H1 (cell line): ENCODE measurements at regions not wholly inside any gene's neighbourhood (a gene's known extent, or its start where the extent isn't known, plus 50 kb on each side); places are given as distances from the start of the nearest gene placed in this dataset.

Source experiments
- CTCF ChIA-PET: fragments of 300-600 bp; sonication (Branson Sonifier 250); formaldehyde crosslinking; loops from one replicate; lab custom pipeline; 2021; ENCODE audit not compliant: partially characterized antibody; lab: Charles Lee
- POLR2A ChIA-PET: fragments of 300-600 bp; sonication (Branson Sonifier 250); formaldehyde crosslinking; loops from one replicate; lab custom pipeline; 2021; ENCODE audit warnings: inconsistent platforms; ENCODE audit not compliant: partially characterized antibody; lab: Charles Lee
- DNase-seq, 2 experiments: peaks; one replicate each; pipeline versions ENCODE4 v3.0.0 to v3.0.0-alpha.2; 2010 to 2022; ENCODE audit warnings: low spot score in 2 of 2, low read depth in 1 of 2, mixed read lengths in 1 of 2
- FAIRE-seq: peaks from 2 replicates; lab custom pipeline; 2011; peaks lifted over from hg19 to GRCh38; lab: Jason Lieb, UNC
- H2AFZ ChIP-seq: 2 replicates; pipeline ENCODE4 v1.8.1; 2012; ENCODE audit warnings: low read length, inconsistent platforms
- H2AK5ac ChIP-seq: 2 replicates; pipeline ENCODE4 v1.6.1; 2013; ENCODE audit warnings: low read depth, low read length
- H2BK120ac ChIP-seq: replicated peaks from 2 replicates; pipeline ENCODE3; 2013; ENCODE audit warnings: low read depth, low read length, inconsistent platforms
- H2BK12ac ChIP-seq: 2 replicates; pipeline ENCODE4 v1.6.1; 2013; ENCODE audit warnings: low read depth, low read length
- H2BK15ac ChIP-seq: 2 replicates; pipeline ENCODE4 v1.6.1; 2013; ENCODE audit warnings: low read length
- H2BK20ac ChIP-seq: 2 replicates; pipeline ENCODE4 v1.6.1; 2013; ENCODE audit warnings: low read length
- H2BK5ac ChIP-seq: 2 replicates; pipeline ENCODE4 v1.6.1; 2013; ENCODE audit warnings: low read depth, low read length
- H3K14ac ChIP-seq: 2 replicates; pipeline ENCODE4 v1.6.1; 2013; ENCODE audit warnings: inconsistent platforms; ENCODE audit not compliant: insufficient read length
- H3K18ac ChIP-seq: 2 replicates; pipeline ENCODE4 v1.6.1; 2013; ENCODE audit warnings: low read length; ENCODE audit errors: extremely low read depth
- H3K23ac ChIP-seq: 2 replicates; pipeline ENCODE4 v1.6.1; 2013; ENCODE audit warnings: inconsistent platforms; ENCODE audit not compliant: insufficient read length
- H3K23me2 ChIP-seq: 2 replicates; pipeline ENCODE4 v1.6.1; 2013; ENCODE audit warnings: low read depth, low read length
- H3K27ac ChIP-seq: 2 replicates; pipeline ENCODE4 v1.6.1; 2011; ENCODE audit warnings: low read depth, low read length, inconsistent platforms
- H3K27me3 ChIP-seq, 4 experiments: replicated peaks in 1 of 4; 1 replicate in 1 of 4; 2 replicates in 3 of 4; pipeline versions ENCODE4 v1.6.1 to v1.8.1; 2011 to 2013; ENCODE audit warnings: low read length in 3 of 4, mild to moderate bottlenecking in 3 of 4, inconsistent platforms in 2 of 4, mixed read lengths in 2 of 4, moderate library complexity in 1 of 4; ENCODE audit not compliant: control insufficient read depth in 3 of 4, insufficient read depth in 3 of 4; ENCODE audit errors: extremely low read depth in 1 of 4
- H3K36me3 ChIP-seq, 4 experiments: 2 replicates each; pipeline versions ENCODE4 v1.6.1 to v1.8.1; 2011 to 2013; ENCODE audit warnings: mild to moderate bottlenecking in 4 of 4, low read length in 3 of 4, moderate library complexity in 2 of 4, control low read depth in 1 of 4, inconsistent platforms in 1 of 4; ENCODE audit not compliant: insufficient read depth in 4 of 4, control insufficient read depth in 2 of 4
- H3K4ac ChIP-seq: replicated peaks from 2 replicates; pipeline ENCODE3; 2013; ENCODE audit warnings: low read length, low read depth, mixed read lengths, inconsistent platforms; ENCODE audit not compliant: insufficient read length
- H3K4me1 ChIP-seq, 4 experiments: replicated peaks in 1 of 4; 1 replicate in 1 of 4; 2 replicates in 3 of 4; pipeline versions ENCODE4 v1.6.1 to v1.8.1; 2011 to 2013; ENCODE audit warnings: low read length in 3 of 4, inconsistent platforms in 2 of 4, mixed read lengths in 1 of 4; ENCODE audit not compliant: insufficient read depth in 4 of 4, control insufficient read depth in 3 of 4
- H3K4me2 ChIP-seq, 2 experiments: 2 replicates each; pipeline versions ENCODE4 v1.6.1 to v1.8.1; 2011 to 2013; ENCODE audit warnings: low read depth in 2 of 2, low read length in 2 of 2, control low read depth in 1 of 2, inconsistent platforms in 1 of 2, mild to moderate bottlenecking in 1 of 2; ENCODE audit not compliant: insufficient read depth in 1 of 2
- H3K4me3 ChIP-seq, 4 experiments: fragments of 200-600, 300-600 bp in 1 of 4; sonication (generic), shearing (Covaris generic), sonication (Bioruptor Twin) in 1 of 4; 2 replicates each; pipeline versions ENCODE4 v1.5.1 to v1.8.1; 2011 to 2016; ENCODE audit warnings: low read length in 4 of 4, low read depth in 3 of 4, control low read depth in 2 of 4, inconsistent platforms in 2 of 4, mild to moderate bottlenecking in 2 of 4, mixed read lengths in 1 of 4, moderate library complexity in 1 of 4; ENCODE audit not compliant: insufficient read depth in 2 of 4; ENCODE audit errors: extremely low read depth in 1 of 4
- H3K56ac ChIP-seq: replicated peaks from 2 replicates; pipeline ENCODE3; 2013; ENCODE audit warnings: low read depth, mild to moderate bottlenecking, mixed read lengths, low read length, inconsistent platforms; ENCODE audit not compliant: insufficient read length
- H3K79me1 ChIP-seq: 2 replicates; pipeline ENCODE4 v1.6.1; 2013; ENCODE audit warnings: low read depth, low read length, control low read depth
- H3K79me2 ChIP-seq, 2 experiments: 2 replicates each; pipeline versions ENCODE4 v1.6.1 to v1.8.1; 2012 to 2013; ENCODE audit warnings: low read length in 2 of 2, mild to moderate bottlenecking in 2 of 2, inconsistent platforms in 1 of 2; ENCODE audit not compliant: insufficient read depth in 2 of 2, control insufficient read depth in 1 of 2
- H3K9ac ChIP-seq, 4 experiments: replicated peaks in 1 of 4; 1 replicate in 1 of 4; 2 replicates in 3 of 4; pipeline versions ENCODE4 v1.6.1 to v1.8.1; 2011 to 2013; ENCODE audit warnings: low read depth in 3 of 4, low read length in 3 of 4, control low read depth in 2 of 4, mild to moderate bottlenecking in 2 of 4, moderate library complexity in 2 of 4, inconsistent platforms in 1 of 4; ENCODE audit errors: extremely low read depth in 1 of 4
- H3K9me3 ChIP-seq, 2 experiments: 2 replicates each; pipeline versions ENCODE4 v1.6.1 to v1.8.1; 2012 to 2013; ENCODE audit warnings: mild to moderate bottlenecking in 2 of 2, moderate library complexity in 2 of 2, control low read depth in 1 of 2, inconsistent platforms in 1 of 2, low read depth in 1 of 2, low read length in 1 of 2, mixed read lengths in 1 of 2; ENCODE audit not compliant: insufficient read depth in 2 of 2
- H4K20me1 ChIP-seq, 2 experiments: replicated peaks in 1 of 2; 2 replicates each; pipeline versions ENCODE3 to v1.8.1; 2011 to 2013; ENCODE audit warnings: inconsistent platforms in 2 of 2, low read length in 2 of 2, mild to moderate bottlenecking in 1 of 2; ENCODE audit not compliant: insufficient read depth in 2 of 2, control insufficient read depth in 1 of 2
- H4K5ac ChIP-seq: 2 replicates; pipeline ENCODE4 v1.6.1; 2013; ENCODE audit warnings: low read length, low read depth, mixed read lengths, inconsistent platforms; ENCODE audit not compliant: insufficient read length
- H4K8ac ChIP-seq: 2 replicates; pipeline ENCODE4 v1.8.0; 2013; ENCODE audit warnings: mild to moderate bottlenecking, moderate library complexity, low read length, inconsistent platforms; ENCODE audit not compliant: insufficient read depth; ENCODE audit errors: extremely low read depth
- H4K91ac ChIP-seq: replicated peaks from 2 replicates; pipeline ENCODE3; 2013; ENCODE audit warnings: low read length, mixed read lengths, inconsistent platforms; ENCODE audit not compliant: insufficient read length
- EZH2 ChIP-seq: fragments of 200-600 bp; sonication (generic); IDR thresholded peaks from 2 replicates; pipeline ENCODE4 v1.7.1; 2012; ENCODE audit warnings: low read depth, mild to moderate bottlenecking, moderate library complexity, low read length, inconsistent platforms; ENCODE audit not compliant: severe bottlenecking
- KDM5A ChIP-seq: fragments of 200-600 bp; IDR thresholded peaks from 2 replicates; pipeline ENCODE4 v1.7.1; 2012; ENCODE audit warnings: mild to moderate bottlenecking, low read length, inconsistent platforms, mixed read lengths
- MAFK ChIP-seq: IDR thresholded peaks from 2 replicates; pipeline ENCODE4 v1.6.1; 2012; ENCODE audit warnings: low read depth, mild to moderate bottlenecking, improper control_type of control experiment, low read length
- USF2 ChIP-seq: IDR thresholded peaks from 2 replicates; pipeline ENCODE4 v1.6.1; 2011; ENCODE audit warnings: low read length, improper control_type of control experiment
- ZNF274 ChIP-seq: IDR thresholded peaks from 2 replicates; pipeline ENCODE4 v1.7.0; 2012; ENCODE audit warnings: low read length, borderline replicate concordance; ENCODE audit errors: extremely low read depth

DNA sequence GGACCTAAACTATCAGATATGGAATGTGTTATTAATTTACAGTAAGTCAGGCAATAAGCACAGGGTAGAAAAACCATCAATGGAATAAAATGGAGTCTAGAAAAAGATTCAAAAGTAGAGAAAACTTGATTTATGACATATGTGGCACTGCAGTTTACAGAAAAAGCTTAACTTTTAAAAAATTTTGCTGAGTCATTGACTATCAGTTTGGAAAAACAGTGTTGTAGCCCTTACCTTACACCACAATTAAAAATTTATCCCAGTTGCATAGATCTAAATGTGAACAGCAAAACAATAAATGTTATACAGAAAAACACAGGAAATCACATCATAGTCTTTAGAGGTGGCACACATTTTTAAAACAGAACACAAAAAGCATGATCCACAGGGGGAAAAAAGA, 108.5 kb downstream of the USP22 start:
- DNase-seq (no peak), FAIRE-seq (no peak)
- Histone ChIP-seq H2BK5ac (no peak overlapping the region), H3K27ac (no peak overlapping the region), H3K18ac (no peak overlapping the region), H3K14ac (no peak overlapping the region), H3K23ac (no peak overlapping the region), H3K23me2 (no peaks in the 10 kb centered on the region), H2BK15ac (no peak overlapping the region), H3K4me2 (no peak overlapping the region), H3K79me1 (no peaks in the 10 kb centered on the region), H3K9ac (no peak overlapping the region), H2AFZ (no peak overlapping the region), H2BK20ac (no peak overlapping the region), H4K91ac (no peak overlapping the region), H4K5ac (no peak overlapping the region), H3K79me2 (no peaks in the 10 kb centered on the region), H3K4ac (no peak overlapping the region), H2BK120ac (no peak overlapping the region), H3K56ac (no peak overlapping the region), H3K27me3 (no peaks in the 10 kb centered on the region), H2BK12ac (no peak overlapping the region), H3K9me3 (no peaks in the 10 kb centered on the region), H3K36me3 (peaks cover 0 to 5% (median 0%) of the 10 kb centered on the region in 4 experiments; a peak in 5 of 8 replicates), H4K8ac (no peak overlapping the region), H3K4me3 (no peak overlapping the region), H4K20me1 (no peaks in the 10 kb centered on the region), H3K4me1 (no peaks in the 10 kb centered on the region), H2AK5ac (no peak overlapping the region)
- ChIA-PET POLR2A (interaction anchor here (0.6 kb wide), 1 partner anchor 45 kb away, joined by 3 read pairs; no protein-coding TSS in a partner anchor), CTCF (interaction anchor here (1.5 kb wide), 1 partner anchor 9 kb away, joined by 6 read pairs; no protein-coding TSS in a partner anchor)
- TF ChIP-seq EZH2 (no peak), USF2 (no peak), KDM5A (no peak), MAFK (peak; percentile 56; the same call in 1 of the 2 replicates), ZNF274 (no peak)
